HS-27A (cell line): ENCODE measurements at regions not wholly inside any gene's neighbourhood (a gene's known extent, or its start where the extent isn't known, plus 50 kb on each side); places are given as distances from the start of the nearest gene placed in this dataset.

Experiments
- DNase-seq: peaks from one replicate; pipeline ENCODE4 v3.0.0-alpha.2; 2012; ENCODE audit warnings: low read depth, missing footprints

DNA sequence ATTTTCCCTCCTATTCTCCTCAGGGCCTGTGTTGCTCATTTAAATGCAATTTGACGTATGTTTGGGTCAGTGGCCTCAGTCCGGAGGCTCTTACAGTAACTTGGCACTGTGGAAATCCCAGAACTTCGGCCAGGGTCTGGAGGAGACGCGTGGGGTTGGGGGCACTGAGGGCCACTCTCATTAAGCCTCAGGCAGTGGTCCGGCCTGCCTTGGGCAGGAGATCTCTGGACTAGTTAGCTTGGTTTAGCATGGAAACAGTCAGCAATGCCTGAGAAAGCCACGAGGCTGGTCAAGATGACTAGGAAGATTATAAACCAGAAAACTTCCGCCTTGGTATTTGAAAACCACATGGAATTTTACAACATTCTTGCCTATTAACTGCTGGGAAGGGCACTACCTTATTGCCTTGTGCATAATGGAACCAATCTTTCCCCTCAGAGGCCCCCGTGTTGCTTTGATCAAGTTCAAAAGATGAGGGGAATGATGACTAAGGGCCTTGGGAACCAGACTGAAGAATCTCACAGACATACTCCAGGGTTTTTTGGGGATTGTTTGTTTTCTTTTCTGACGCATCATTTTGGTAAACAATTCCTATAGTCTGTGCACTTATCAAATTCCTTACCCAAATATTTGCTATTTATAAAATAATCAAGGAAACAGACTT is 206.0 kb upstream of the PREP start:
- DNase-seq: peak; percentile 86

DNA sequence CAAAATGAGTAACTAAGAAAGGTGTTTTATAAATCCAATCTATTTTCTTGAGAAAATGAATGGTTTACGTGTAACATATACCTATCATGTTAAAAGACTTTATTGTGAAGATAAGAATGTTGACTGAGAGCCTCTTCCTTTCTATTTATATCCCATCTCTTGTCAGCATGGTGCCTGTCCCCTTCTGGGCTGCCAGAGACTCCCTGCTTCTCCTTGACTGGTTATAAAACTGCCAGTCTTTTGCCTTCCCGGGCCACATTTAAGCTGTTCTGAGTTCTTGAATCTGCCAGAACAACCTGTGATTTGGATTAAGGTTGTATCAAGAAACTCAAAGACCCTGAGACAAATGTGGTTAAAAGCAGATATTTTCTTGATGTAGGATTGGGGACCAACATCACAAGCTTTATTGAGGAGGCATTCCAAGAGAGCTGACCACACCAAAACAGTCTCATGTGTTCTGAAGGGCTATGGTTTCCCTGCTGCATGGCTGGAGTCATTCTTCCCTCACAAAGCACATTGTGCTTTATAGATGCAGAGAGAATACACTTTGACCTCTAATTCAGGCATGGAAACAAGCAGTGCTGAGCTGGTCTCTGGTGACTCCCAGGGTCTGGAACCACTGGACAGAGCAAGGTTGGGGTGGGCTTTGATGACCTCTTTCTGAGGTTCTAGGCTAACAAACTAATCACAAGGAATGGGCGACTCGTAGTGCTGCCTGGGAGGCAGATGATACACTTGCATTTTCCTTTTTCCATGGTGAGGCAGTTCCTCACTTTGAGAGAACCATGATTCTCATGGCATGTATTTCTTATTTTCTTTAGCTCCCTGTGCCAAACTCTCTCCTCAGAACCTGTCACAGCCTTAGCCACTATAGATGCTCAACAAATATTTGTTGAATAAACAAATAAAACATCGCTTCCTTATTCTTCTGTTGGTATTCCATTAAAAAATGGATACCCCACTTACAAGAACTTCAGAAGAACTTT is 205.0 kb upstream of the PREP start:
- DNase-seq: no peak

DNA sequence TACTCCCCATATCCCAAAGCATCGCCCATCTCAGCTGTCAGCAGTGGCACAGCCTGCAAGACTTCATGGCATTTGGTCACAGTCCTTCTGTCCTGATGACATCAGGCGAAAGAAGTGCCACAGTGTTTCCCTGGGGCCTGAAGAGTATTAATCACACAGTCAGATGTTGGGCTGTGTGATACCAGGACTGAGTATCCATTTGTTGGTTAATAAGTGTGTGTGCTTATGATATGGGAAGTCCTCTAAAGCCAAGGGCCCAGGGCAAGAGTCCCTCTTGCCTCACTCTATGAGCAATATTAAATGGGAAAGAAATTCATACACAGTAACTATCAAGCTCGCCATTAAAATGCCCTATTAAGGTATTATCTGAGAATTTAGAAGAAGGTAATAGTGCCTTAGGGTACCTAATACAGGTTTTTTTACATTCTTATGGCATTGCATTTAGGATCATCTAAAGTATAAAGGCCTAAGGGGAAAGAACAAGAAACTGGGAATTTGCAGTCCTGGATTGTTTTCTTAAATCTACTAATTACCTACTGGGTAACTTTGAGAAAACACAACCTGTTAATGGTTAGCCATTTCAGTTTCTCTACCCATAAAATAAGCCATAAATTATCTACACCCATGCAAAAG is 204.1 kb upstream of the PREP start:
- DNase-seq: no peak

DNA sequence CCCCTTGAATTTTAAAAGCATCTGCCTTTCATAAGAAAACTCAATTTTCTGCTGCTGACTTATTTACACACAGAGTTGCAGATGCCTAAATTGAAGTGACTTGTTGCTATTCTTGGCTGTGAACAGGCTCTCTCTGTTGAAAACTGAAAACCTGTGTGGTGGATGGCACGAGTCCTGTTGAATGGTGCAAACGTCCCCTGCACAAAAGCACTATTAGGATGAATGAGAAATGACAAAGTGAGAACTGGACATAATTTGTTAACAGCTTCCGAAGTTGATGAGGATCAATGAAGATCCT is 201.7 kb upstream of the PREP start:
- no peak for DNase-seq

- DNase-seq: no peak
These were observed 201.1 kb upstream of the PREP start for GRCh38 chr6:105603788-105604586.

DNA sequence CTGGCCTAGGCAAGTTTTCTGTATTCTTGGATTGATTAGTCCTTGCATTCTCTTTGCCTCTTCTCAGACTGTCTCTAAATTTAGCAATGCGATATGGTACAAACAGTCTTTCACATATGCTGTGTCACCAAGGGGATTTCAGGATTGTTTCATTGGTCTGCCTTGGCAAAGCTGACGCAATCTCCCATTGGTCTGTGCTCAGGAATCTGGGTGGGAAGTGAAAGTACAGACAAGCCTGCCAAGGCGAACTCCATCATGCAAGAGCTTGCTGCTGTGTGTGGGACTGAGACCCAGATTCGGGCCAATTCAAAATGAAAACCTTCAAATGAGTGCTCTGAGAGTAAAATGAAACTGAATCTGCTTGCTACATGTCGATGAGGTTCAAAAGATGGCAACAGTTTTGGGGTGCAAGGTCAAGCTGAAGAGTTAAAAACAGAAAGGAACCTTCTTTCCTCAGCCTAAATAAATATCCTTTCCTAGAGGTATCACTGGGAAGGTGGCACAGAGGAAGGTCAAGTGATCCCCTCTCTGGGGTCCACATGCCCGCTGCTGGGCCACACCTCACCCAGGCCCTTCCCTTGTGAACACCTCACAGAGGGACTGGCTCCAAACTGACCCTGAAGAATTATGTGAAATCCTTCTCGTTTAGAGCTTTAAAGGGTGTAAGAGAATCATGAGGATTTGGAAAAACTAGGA is 198.8 kb upstream of the PREP start:
- no peak for DNase-seq

DNA sequence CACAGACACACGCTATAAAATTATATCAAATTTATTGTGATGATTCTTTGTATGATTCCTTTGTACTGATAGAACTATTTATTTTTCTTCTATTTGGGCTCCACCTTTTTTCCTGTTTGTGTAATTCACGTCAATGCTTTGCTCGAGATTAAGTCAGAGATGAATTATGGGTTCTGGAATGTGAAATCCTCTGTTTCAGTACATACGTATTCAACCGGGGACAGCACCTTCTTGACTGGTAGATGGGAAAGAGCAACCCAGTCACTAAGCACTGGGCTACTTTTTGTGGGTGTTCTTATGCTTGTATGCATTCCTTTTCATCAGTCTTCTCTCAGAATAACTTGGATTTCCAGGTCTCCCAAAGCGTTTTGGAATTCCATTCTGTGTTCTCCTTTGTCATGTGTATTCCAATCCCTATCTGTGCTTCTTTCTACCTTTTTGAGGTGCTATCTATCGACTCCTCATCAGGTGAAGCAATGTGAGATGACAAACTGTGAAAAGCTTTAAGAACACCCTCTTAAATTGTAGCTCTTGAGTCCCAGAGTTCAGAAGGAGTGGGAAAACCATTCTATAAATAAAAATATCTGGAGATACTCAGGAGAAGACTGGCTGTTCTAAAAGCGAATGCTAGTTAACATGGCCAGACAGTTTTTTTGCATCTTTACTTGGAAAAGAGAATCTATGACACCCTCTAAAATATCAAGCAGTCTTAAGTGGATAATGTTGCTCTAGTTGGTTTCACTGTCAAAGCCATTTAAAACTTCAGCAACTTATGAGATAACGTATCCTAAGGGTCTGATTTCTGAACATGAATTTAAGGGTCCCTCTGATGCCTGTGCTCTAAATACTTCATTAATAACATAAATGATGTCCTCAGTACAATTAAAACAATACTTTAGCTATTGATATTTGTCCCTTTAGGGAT is 197.7 kb upstream of the PREP start:
- no peak for DNase-seq

- DNase-seq: no peak
These were observed 195.4 kb upstream of the PREP start for GRCh38 chr6:105598264-105598663.

GRCh38 chr6:105596284-105596755 is 193.4 kb upstream of the PREP start:
- peak; percentile 82 for DNase-seq

GRCh38 chr6:105595829-105596228 is 192.9 kb upstream of the PREP start:
- DNase-seq: no peak

DNA sequence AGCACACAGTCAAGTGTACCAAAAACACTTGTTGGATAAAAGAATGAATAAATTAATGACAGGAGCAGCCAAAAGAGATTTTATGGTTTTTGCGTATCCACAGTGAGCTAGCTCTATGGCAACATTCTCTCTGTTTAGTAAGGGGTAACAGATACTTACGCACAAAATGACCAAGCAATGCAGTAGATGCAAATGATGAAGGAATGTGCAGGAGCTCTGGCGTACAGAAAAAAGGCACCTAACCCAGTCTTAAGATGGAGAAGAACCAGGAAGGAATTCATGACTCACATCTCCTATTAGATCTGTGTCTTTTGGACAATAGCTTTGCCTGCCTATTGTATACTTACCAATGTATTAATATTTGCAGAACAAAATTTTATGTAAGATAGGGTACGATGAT is 191.9 kb upstream of the PREP start:
- no peak for DNase-seq

- no peak for DNase-seq
These were observed 191.2 kb upstream of the PREP start for GRCh38 chr6:105593805-105594671.

DNA sequence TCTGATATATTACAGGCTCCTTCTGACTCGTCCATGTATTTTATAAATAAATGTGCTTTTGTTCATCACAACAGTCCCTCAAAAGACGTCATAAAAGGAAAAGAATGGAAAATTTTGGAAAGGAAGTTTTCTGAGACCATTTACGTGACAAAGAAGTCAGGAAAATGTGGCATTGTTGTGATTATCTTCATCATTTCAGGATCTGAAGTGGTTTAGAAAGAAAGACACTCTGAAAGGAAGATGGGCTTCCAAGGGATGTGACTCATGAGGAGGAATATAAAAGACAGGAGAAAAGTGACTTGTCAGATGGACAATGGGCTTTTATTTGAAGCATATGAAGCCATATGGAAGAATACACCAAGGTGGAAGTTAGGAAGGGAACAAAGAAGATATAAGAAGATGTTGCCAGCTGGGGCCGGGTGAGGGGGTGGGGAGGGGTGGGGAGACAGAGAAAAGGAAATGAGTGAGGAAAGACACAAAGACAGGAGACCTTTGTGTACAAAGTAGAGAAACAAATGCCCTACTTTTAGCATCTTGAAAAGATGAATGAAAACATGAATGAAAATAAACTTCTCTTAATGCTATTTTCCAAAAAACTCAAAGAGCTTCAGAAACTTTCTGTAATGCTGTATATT is 190.3 kb upstream of the PREP start:
- no peak for DNase-seq

- DNase-seq: no peak
These were observed 189.4 kb upstream of the PREP start for GRCh38 chr6:105592329-105592728.

DNA sequence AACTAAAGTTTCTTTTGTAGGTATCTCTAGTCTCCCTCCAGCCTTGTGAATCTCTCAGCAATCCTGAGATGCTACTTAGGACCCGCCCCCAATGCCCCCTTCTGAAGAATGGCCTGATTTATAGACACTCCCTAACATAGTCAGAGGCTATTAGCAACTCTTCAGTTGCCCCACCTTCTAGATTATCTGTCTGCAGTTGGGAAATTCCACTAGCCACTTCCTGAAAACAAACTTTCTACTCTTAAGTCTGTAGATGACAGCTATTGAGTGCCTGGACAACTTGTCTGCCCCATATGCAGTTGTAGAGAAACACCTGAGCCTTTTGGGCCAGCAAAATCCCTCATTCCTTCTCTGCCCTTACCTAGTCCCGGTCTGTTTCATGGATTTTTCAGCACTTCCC is 188.2 kb upstream of the PREP start:
- no peak for DNase-seq

DNA sequence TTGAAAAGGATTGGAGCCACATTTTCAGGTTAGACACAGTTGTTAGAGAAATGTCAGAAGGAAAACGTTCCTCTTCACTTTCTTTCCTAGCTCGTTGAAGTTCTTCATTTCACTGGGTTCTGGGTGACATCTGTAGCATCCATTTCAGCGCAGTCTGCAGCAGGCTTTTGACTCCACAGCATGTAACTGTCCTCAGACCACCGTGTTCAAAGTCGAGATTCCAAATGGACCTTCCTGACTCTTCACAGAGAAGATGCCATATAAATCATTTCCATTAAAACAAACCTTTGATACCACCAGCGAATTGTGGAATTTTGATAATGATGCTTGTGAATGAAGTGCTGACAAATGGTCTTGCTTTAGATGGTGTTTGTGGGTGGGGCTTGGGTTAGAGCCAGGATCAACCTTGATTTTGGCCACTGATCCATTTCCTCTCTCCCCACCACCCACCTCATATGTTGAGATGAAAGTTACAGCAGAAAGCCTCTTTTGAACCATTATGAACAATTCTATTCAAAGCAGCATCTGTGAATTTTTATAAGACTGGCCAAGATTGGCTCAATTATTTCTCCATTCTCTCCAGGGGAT is 185.3 kb upstream of the PREP start:
- no peak for DNase-seq

- DNase-seq: no peak
These were observed 184.7 kb upstream of the PREP start for GRCh38 chr6:105587349-105588122.
